Hepatocyte (in vitro differentiated cells): ENCODE measurements at regions not wholly inside any gene's neighbourhood (a gene's known extent, or its start where the extent isn't known, plus 50 kb on each side); places are given as distances from the start of the nearest gene placed in this dataset.

ENCODE experiments used
- EZH2 ChIP-seq: fragments of 200-600 bp; sonication (generic); IDR thresholded peaks from 2 replicates; pipeline ENCODE4 v1.6.1; 2016; ENCODE audit warnings: antibody characterized with exemption, mild to moderate bottlenecking, borderline replicate concordance
- TF ChIP-seq, protein P1 (sequence below): fragments of 200-600 bp; sonication (generic); IDR thresholded peaks from 2 replicates; pipeline ENCODE4 v1.5.1; 2016; ENCODE audit warnings: antibody characterized with exemption, mild to moderate bottlenecking; ENCODE audit not compliant: poor library complexity

DNA sequence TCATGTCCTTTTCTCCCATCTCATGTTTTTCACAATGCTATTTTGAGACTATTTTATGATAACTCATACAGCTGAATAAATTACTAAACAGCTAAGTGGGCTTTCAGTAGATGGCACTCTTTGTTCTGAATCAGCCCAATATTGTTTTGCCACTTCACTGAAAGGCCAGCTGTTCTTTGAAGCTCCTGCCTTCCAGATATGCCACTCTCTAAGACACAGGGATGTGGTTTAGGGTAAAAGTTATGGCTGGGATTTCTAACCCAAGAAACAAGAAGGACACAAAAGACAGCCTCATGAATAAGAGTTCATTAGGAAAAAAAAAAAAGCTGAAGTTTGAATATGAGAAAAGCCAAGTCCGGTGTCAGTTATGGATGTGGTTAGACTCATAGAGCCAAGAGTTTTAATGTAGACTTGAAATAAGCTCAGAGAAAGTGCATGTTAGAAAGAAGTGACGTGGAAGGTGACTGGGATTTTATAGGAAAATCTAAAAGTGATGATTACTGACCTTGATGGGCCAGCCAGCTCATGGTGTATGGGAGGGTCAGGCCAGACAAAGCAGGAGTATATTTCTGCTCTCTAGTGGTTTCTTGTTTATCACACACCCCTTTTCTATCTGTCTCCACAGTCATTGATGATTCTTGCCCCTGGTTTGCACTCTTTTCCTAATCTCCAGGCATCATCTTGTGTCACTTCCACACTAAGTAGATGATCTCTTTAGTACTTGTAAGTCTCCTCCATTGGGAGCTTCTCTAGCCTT is 488.5 kb downstream of the NR2F1-AS1 start:
- TF ChIP-seq, protein P1, sequence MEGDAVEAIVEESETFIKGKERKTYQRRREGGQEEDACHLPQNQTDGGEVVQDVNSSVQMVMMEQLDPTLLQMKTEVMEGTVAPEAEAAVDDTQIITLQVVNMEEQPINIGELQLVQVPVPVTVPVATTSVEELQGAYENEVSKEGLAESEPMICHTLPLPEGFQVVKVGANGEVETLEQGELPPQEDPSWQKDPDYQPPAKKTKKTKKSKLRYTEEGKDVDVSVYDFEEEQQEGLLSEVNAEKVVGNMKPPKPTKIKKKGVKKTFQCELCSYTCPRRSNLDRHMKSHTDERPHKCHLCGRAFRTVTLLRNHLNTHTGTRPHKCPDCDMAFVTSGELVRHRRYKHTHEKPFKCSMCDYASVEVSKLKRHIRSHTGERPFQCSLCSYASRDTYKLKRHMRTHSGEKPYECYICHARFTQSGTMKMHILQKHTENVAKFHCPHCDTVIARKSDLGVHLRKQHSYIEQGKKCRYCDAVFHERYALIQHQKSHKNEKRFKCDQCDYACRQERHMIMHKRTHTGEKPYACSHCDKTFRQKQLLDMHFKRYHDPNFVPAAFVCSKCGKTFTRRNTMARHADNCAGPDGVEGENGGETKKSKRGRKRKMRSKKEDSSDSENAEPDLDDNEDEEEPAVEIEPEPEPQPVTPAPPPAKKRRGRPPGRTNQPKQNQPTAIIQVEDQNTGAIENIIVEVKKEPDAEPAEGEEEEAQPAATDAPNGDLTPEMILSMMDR, result peak; percentile 31
- no peak for TF ChIP-seq EZH2
